GM13977 (cell line): ENCODE measurements at regions not wholly inside any gene's neighbourhood (a gene's known extent, or its start where the extent isn't known, plus 50 kb on each side); places are given as distances from the start of the nearest gene placed in this dataset.

Source experiments
- DNase-seq: peaks from one replicate; pipeline ENCODE4 v3.0.0; 2012; ENCODE audit warnings: low spot score
- CTCF ChIP-seq: IDR thresholded peaks from 2 replicates; pipeline ENCODE4 v1.5.1; 2012; ENCODE audit warnings: mild to moderate bottlenecking, control low read depth; ENCODE audit not compliant: insufficient read depth; ENCODE audit errors: extremely low read depth, missing control alignments
- in situ Hi-C: fragments of 300-500 bp; cut with MboI; formaldehyde crosslinking; loops from one replicate; pipeline ENCODE4 v1.12.0; 2022; ENCODE audit warnings: low sequenced_read_pairs, low pct_unique_long_range_greater_than_20kb, mixed read lengths, inconsistent platforms; ENCODE audit not compliant: unreplicated experiment

- DNase-seq, result no peak
- in situ Hi-C loops, result no loop called here
- TF ChIP-seq CTCF, result no peak
These were observed 138.6 kb downstream of the SUCNR1 start for GRCh38 chr3:152011812-152012735.

DNA sequence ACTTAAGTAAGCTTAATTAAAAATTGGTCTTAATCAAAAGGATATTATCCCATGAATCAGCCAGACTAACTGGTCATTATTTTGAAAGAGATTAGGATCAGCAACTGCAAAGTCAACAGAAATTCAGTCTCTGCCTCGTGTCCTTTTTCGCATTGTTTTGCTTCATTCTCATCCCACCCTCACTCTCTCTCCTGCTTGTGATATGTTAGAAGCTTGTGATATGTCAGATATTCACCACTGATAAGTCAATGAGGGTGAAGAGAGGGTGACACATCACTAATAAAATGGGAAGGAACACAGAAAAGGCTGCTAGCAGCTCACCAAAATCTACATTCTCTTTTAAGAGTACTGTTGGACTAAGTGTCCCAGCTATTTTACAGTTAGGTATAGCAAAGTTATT is 146.1 kb downstream of the SUCNR1 start:
- in situ Hi-C loops, result no loop called here
- DNase-seq, result no peak
- no peak for TF ChIP-seq CTCF

GRCh38 chr3:152021951-152022461 is 148.6 kb downstream of the SUCNR1 start:
- no peak for DNase-seq
- TF ChIP-seq CTCF, result no peak
- in situ Hi-C loops, result no loop called here

- in situ Hi-C loops, result no loop called here
- TF ChIP-seq CTCF, result peak; percentile 15
- no peak for DNase-seq
These were observed 152.7 kb downstream of the SUCNR1 start for GRCh38 chr3:152026033-152026556.

DNA sequence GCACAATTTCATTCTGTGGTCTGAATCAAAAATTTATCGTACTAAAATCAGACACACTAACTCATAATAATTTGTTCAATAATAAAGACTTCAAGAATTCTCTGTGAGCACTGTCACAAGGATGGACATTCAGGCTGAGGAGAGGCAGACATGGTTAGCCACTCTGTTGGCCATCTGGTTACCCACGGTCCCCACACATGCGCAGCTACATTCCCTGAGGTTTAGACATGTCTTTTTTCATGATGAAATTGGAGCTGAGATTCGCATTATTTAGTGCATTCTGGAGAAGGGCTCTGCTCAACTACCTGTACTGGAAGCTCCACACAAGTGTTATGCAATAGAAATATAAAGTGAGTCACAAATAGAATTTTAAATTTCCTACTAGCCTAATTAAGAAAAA is 156.9 kb downstream of the SUCNR1 start:
- in situ Hi-C loops, result no loop called here
- TF ChIP-seq CTCF, result no peak
- DNase-seq, result no peak

GRCh38 chr3:152031321-152031720 is 157.9 kb downstream of the SUCNR1 start:
- in situ Hi-C loops, result no loop called here
- no peak for TF ChIP-seq CTCF

More at GRCh38 chr3:152031321-152031720, 157.9 kb downstream of the SUCNR1 start:
- DNase-seq, result no peak
